ENCODE measurements at regions not wholly inside any gene's neighbourhood (a gene's known extent, or its start where the extent isn't known, plus 50 kb on each side); places are given as distances from the start of the nearest gene placed in this dataset.
"Not testable (repeated sequence)": the region's sequence is repeated elsewhere in the genome, so short reads cannot be mapped to it uniquely, and the experiment has no call there.

- H3K4me1 Mint-ChIP-seq (ENCODE audit: low read depth) = no peaks in the 10 kb centered on the region
Observed at GRCh38 chr18:47701134-47701533, 229.3 kb downstream of the SMAD2 start.

GRCh38 chr18:47696870-47697269, 233.6 kb downstream of the SMAD2 start:
- DNase-seq (ENCODE audit: low spot score) = no peak
- H3K9me3 Mint-ChIP-seq (ENCODE audit: low read depth) = no peaks in the 10 kb centered on the region
- no peaks in the 10 kb centered on the region for H3K36me3 Mint-ChIP-seq (ENCODE audit: low read depth)
- no peaks in the 10 kb centered on the region for H3K4me1 Mint-ChIP-seq (ENCODE audit: low read depth)
- H3K27ac Mint-ChIP-seq (ENCODE audit: unreplicated experiment) = no peak overlapping the region
- H3K4me3 Mint-ChIP-seq (ENCODE audit: unreplicated experiment) = no peak overlapping the region
- peaks cover 40% of the 10 kb centered on the region for H3K27me3 Mint-ChIP-seq (ENCODE audit: low read depth)
- no peak for TF ChIP-seq CTCF (IDR thresholded peaks at IDR 0.05)

More at GRCh38 chr18:47701134-47701533, 229.3 kb downstream of the SMAD2 start:
- no peak for DNase-seq (ENCODE audit: low spot score)
- TF ChIP-seq CTCF (IDR thresholded peaks at IDR 0.05) = no peak
- peaks cover 6% of the 10 kb centered on the region for H3K9me3 Mint-ChIP-seq (ENCODE audit: low read depth)
- H3K27ac Mint-ChIP-seq (ENCODE audit: unreplicated experiment) = no peak overlapping the region
- no peak overlapping the region for H3K4me3 Mint-ChIP-seq (ENCODE audit: unreplicated experiment)
- H3K36me3 Mint-ChIP-seq (ENCODE audit: low read depth) = no peaks in the 10 kb centered on the region
- peaks cover 42% of the 10 kb centered on the region for H3K27me3 Mint-ChIP-seq (ENCODE audit: low read depth)

GRCh38 chr18:47691611-47692010, 238.8 kb downstream of the SMAD2 start:
- no peaks in the 10 kb centered on the region for H3K4me1 Mint-ChIP-seq (ENCODE audit: low read depth)
- TF ChIP-seq CTCF (IDR thresholded peaks at IDR 0.05) = no peak
- H3K27me3 Mint-ChIP-seq (ENCODE audit: low read depth) = peaks cover 28% of the 10 kb centered on the region
- H3K36me3 Mint-ChIP-seq (ENCODE audit: low read depth) = no peaks in the 10 kb centered on the region
- no peaks in the 10 kb centered on the region for H3K9me3 Mint-ChIP-seq (ENCODE audit: low read depth)
- no peak overlapping the region for H3K27ac Mint-ChIP-seq (ENCODE audit: unreplicated experiment)
- DNase-seq (ENCODE audit: low spot score) = no peak
- H3K4me3 Mint-ChIP-seq (ENCODE audit: unreplicated experiment) = no peak overlapping the region

- not testable (repeated sequence) for DNase-seq (ENCODE audit: low spot score); H3K4me1 Mint-ChIP-seq (ENCODE audit: low read depth); H3K4me3 Mint-ChIP-seq (ENCODE audit: unreplicated experiment); H3K36me3 Mint-ChIP-seq (ENCODE audit: low read depth); H3K27ac Mint-ChIP-seq (ENCODE audit: unreplicated experiment); H3K9me3 Mint-ChIP-seq (ENCODE audit: low read depth)
- H3K27me3 Mint-ChIP-seq (ENCODE audit: low read depth) = peaks cover 21% of the 10 kb centered on the region
Observed at GRCh38 chr18:47690778-47691177, 239.7 kb downstream of the SMAD2 start.

- no peaks in the 10 kb centered on the region for H3K4me1 Mint-ChIP-seq (ENCODE audit: low read depth)
- H3K36me3 Mint-ChIP-seq (ENCODE audit: low read depth) = no peaks in the 10 kb centered on the region
- no peak overlapping the region for H3K27ac Mint-ChIP-seq (ENCODE audit: unreplicated experiment)
- no peak overlapping the region for H3K4me3 Mint-ChIP-seq (ENCODE audit: unreplicated experiment)
- H3K9me3 Mint-ChIP-seq (ENCODE audit: low read depth) = no peaks in the 10 kb centered on the region
- peaks cover 16% of the 10 kb centered on the region for H3K27me3 Mint-ChIP-seq (ENCODE audit: low read depth)
- TF ChIP-seq CTCF (IDR thresholded peaks at IDR 0.05) = no peak
- no peak for DNase-seq (ENCODE audit: low spot score)
Observed at GRCh38 chr18:47689371-47689770, 241.1 kb downstream of the SMAD2 start.

- no peak for TF ChIP-seq CTCF (IDR thresholded peaks at IDR 0.05)
- Mint-ChIP-seq H3K36me3 (ENCODE audit: low read depth) (no peaks in the 10 kb centered on the region), H3K4me3 (ENCODE audit: unreplicated experiment) (no peak overlapping the region), H3K27ac (ENCODE audit: unreplicated experiment) (no peak overlapping the region), H3K4me1 (ENCODE audit: low read depth) (no peaks in the 10 kb centered on the region), H3K27me3 (ENCODE audit: low read depth) (peaks cover 1% of the 10 kb centered on the region), H3K9me3 (ENCODE audit: low read depth) (no peaks in the 10 kb centered on the region)
- DNase-seq (ENCODE audit: low spot score) = no peak
Observed at GRCh38 chr18:47686806-47687205, 243.7 kb downstream of the SMAD2 start.

Measured in chondrocyte (in vitro differentiated cells).